ENCODE measurements at regions not wholly inside any gene's neighbourhood (a gene's known extent, or its start where the extent isn't known, plus 50 kb on each side); places are given as distances from the start of the nearest gene placed in this dataset.

DNA sequence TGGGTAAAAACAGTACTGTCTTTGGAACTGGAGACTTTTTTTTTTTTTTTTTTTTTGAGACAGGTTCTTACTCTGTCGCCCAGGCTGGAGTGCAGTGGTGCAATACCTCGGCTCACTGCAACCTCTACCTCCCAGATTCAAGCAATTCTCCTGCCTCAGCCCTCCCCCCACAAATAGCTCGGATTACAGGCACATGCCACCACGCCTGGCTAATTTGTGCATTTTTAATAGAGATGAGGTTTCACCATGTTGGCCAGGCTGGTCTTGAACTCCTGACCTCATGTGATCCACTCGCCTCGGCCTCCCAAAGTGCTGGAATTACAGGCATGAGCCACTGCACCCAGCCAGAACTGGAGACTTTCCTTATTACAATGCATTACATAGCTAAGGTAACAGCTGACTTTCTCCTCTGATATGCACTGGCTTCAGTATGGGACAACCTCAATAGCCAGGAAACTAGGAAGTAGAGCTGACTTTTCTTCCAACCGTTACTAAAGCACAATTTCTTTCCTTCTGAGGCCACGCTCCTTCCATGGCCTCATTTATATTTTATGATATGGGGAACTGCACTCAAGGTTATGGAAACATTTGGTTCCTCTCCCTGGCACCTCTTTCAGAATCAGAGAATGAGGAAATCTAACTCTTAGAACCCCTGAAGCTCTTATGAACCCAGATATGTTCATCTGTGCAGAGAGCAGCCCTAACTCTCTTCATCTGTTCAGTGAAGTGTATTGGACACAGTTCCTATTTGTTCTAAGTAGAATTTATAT lies 53.5 kb upstream of the FAM9B start:
- Mint-ChIP-seq H3K4me1 (ENCODE audit: low read depth) (peaks cover 7% of the 10 kb centered on the region), H3K4me3 (no peak overlapping the region), H3K27me3 (ENCODE audit: low read depth) (no peaks in the 10 kb centered on the region), H3K36me3 (ENCODE audit: low read depth) (no peaks in the 10 kb centered on the region), H3K9me3 (no peaks in the 10 kb centered on the region), H3K27ac (no peak overlapping the region)
- intact Hi-C loops (cut with micrococcal nuclease) = no loop called here
- CTCF ChIA-PET = no interaction called here
- no peak for DNase-seq

DNA sequence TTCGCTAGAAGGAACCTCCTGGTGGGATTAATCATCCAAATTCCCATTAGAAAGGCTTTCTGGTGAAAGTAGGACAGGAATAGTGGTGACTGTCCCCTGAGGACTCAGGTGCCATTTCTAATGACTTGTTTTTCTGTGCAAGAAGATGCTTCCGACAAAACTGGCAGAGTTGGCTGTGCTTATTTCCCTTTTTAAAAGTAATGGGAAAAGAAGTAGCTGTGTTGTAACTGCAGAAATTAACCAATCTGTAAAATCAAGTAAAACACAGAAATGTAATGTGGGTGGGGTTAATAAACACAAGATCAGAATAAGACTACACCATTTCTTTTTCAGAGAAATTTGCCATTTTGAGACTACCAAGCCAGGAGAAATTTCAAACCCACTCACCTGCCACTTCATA lies 55.0 kb upstream of the FAM9B start:
- H3K27ac Mint-ChIP-seq = no peak overlapping the region
- H3K4me3 Mint-ChIP-seq = no peak overlapping the region
- H3K36me3 Mint-ChIP-seq (ENCODE audit: low read depth) = no peaks in the 10 kb centered on the region
- CTCF ChIA-PET = no interaction called here
- no peaks in the 10 kb centered on the region for H3K9me3 Mint-ChIP-seq
- no peaks in the 10 kb centered on the region for H3K27me3 Mint-ChIP-seq (ENCODE audit: low read depth)
- DNase-seq = no peak
- peaks cover 7% of the 10 kb centered on the region for H3K4me1 Mint-ChIP-seq (ENCODE audit: low read depth)
- intact Hi-C loops (cut with micrococcal nuclease) = no loop called here

DNA sequence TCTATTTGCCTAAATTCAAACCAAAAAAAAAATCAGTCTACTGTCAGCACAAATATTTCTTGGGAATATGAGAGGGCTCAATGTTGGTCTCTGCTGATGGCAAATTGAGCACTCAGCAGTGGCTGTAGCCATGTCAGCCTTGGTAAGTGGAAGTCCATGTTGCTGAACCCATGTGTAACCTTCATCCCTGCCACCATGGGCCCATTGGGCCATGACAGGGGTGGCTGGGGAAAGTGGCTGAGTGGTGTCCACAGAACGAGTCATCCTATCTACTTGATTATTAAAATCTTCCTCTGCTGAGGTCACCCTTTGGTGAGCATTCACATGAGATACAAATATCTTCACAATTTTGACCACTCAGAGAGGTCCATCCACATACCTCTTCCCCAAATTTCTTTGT lies 56.8 kb upstream of the FAM9B start:
- Mint-ChIP-seq H3K4me3 (no peak overlapping the region), H3K27ac (no peak overlapping the region), H3K4me1 (ENCODE audit: low read depth) (peaks cover 7% of the 10 kb centered on the region), H3K27me3 (ENCODE audit: low read depth) (no peaks in the 10 kb centered on the region), H3K9me3 (peaks cover 2% of the 10 kb centered on the region), H3K36me3 (ENCODE audit: low read depth) (no peaks in the 10 kb centered on the region)
- CTCF ChIA-PET = no interaction called here
- DNase-seq = no peak
- intact Hi-C loops (cut with micrococcal nuclease) = no loop called here

DNA sequence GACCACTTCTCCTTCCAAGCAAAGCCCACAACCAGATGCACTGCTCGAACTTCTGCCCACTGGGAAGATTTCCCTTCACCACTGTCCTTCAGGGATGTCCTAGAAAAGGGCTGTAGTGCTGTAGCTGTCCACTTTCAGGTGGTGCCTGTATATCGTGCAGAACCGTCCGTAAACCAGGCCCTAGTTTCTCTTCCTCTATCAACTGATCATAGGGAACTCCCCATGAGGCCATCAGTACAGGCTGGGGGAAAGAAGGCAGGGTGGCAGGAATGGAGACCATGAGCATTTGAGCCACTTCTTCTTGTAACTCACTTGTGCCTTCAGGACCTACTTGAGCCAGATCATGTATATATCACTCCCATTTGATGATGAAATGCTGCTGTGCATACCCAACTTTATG lies 57.3 kb upstream of the FAM9B start:
- DNase-seq = no peak
- Mint-ChIP-seq H3K4me1 (ENCODE audit: low read depth) (peaks cover 7% of the 10 kb centered on the region), H3K9me3 (peaks cover 2% of the 10 kb centered on the region), H3K4me3 (no peak overlapping the region), H3K27me3 (ENCODE audit: low read depth) (no peaks in the 10 kb centered on the region), H3K27ac (no peak overlapping the region), H3K36me3 (ENCODE audit: low read depth) (no peaks in the 10 kb centered on the region)
- CTCF ChIA-PET = interaction anchor here (0.6 kb wide), 1 partner anchor 940 kb away, joined by 5 read pairs; no protein-coding TSS in a partner anchor
- intact Hi-C loops (cut with micrococcal nuclease) = no loop called here

DNA sequence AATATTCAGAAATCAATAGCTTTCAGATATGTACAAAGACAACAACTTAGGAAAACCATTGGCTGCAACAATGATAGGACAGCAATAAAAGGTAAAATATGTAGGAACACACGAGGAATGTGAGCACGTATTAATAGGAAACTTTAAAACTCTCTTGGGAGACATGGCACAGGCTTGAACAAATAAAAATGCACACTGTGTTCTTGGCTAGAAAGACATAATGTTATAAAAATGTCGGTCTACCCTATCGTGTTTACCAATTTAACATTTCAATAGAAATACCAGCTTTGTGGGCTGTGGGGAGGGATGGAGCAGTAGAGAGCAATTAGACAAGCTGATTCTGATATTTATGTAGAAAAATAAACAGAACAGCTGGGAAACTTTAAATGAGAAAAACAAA lies 69.0 kb upstream of the FAM9B start:
- Mint-ChIP-seq H3K4me1 (ENCODE audit: low read depth) (no peaks in the 10 kb centered on the region), H3K27me3 (ENCODE audit: low read depth) (no peaks in the 10 kb centered on the region), H3K27ac (no peak overlapping the region), H3K36me3 (ENCODE audit: low read depth) (no peaks in the 10 kb centered on the region), H3K9me3 (no peaks in the 10 kb centered on the region), H3K4me3 (no peak overlapping the region)
- DNase-seq = no peak
- intact Hi-C loops (cut with micrococcal nuclease) = no loop called here
- CTCF ChIA-PET = no interaction called here

DNA sequence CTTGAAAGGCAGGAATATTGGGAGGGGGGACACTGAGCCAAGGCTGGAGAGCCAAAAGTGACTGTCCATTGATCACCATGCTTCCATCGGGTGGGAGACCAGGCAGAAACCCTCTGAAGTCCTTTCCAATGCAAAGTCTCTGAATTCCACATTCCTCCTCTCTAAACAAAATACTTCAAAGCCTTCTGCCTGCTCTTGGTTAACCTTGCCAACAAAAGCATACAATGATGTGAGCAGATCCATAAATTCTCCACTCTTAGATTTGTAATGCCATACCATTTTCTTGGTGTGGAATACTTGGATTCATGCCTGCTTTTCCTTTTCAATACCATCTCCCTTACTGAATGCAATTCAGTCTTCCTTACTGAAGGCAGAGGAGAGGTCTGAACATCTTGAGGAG lies 74.1 kb upstream of the FAM9B start:
- CTCF ChIA-PET = no interaction called here

DNA sequence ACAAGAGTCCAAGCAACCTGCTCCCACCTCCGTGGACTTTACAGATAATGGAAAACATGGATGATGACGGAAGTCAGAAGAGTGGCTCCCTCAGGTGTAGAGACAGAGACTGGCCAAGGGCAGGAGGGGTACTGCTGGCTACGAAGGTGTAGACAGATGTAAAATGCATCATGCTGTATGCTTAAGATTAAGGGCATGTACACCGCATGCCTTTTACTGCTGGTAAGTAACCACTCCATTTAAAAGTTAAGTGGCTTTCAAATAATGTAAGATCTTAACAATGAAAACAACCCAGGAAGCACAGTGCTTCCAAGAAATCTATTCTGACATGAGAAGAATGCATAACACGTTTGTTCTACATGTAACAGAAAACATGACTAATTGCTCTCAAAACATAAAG lies 76.9 kb upstream of the FAM9B start:
- no peak for DNase-seq

More for the DNA sequence above, 74.1 kb upstream of the FAM9B start:
- no peaks in the 10 kb centered on the region for H3K9me3 Mint-ChIP-seq
- H3K4me3 Mint-ChIP-seq = no peak overlapping the region
- intact Hi-C loops (cut with micrococcal nuclease) = no loop called here
- no peaks in the 10 kb centered on the region for H3K27me3 Mint-ChIP-seq (ENCODE audit: low read depth)
- H3K27ac Mint-ChIP-seq = no peak overlapping the region
- DNase-seq = no peak
- H3K36me3 Mint-ChIP-seq (ENCODE audit: low read depth) = no peaks in the 10 kb centered on the region
- H3K4me1 Mint-ChIP-seq (ENCODE audit: low read depth) = peaks cover 12% of the 10 kb centered on the region

DNA sequence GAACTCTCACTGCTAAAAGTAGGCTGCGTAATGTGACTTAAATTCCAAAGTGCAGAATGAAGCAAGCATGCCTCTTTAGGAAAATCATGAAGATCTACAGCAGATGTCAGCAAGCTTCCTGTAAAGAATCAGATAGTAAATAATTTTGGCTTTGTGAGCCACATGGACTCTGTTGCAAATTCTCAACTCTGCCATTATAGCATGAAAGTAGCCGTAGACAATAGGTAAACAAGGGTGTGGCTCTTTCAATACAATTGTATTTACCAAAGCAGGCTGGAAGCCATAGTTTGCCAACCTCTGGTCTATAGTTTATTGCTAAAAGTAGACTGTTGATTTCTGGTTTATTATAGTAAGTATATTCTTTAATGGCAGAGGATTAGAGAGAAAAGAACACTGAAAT lies 80.3 kb upstream of the FAM9B start:
- intact Hi-C loops (cut with micrococcal nuclease) = no loop called here
- peaks cover 12% of the 10 kb centered on the region for H3K4me1 Mint-ChIP-seq (ENCODE audit: low read depth)
- no peak overlapping the region for H3K4me3 Mint-ChIP-seq
- no peaks in the 10 kb centered on the region for H3K36me3 Mint-ChIP-seq (ENCODE audit: low read depth)
- no peaks in the 10 kb centered on the region for H3K27me3 Mint-ChIP-seq (ENCODE audit: low read depth)
- no peaks in the 10 kb centered on the region for H3K9me3 Mint-ChIP-seq
- no peak for DNase-seq
- CTCF ChIA-PET = no interaction called here
- H3K27ac Mint-ChIP-seq = no peak overlapping the region

More for the DNA sequence above, 76.9 kb upstream of the FAM9B start:
- CTCF ChIA-PET = no interaction called here
- Mint-ChIP-seq H3K36me3 (ENCODE audit: low read depth) (no peaks in the 10 kb centered on the region), H3K4me3 (no peak overlapping the region), H3K27me3 (ENCODE audit: low read depth) (no peaks in the 10 kb centered on the region), H3K9me3 (no peaks in the 10 kb centered on the region), H3K27ac (no peak overlapping the region), H3K4me1 (ENCODE audit: low read depth) (peaks cover 12% of the 10 kb centered on the region)
- intact Hi-C loops (cut with micrococcal nuclease) = no loop called here

DNA sequence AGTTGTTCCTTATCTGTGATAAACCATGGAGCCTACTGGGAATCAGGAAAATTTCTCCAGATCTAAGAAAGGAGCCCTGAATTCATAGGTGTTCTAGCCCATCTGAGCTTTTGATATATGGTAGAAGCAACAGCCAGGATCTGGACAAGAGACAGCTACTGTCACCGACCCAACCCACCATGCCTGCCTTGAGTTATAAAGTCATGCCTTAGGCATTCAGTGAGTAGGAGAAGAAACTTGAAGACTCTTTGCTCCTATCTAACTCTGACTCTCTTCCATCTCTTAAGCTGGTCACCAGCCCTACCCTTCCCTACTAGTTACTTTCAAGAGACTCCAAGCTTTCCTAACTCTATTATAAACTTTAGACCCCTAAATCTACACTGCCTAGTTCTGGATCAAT lies 83.9 kb upstream of the FAM9B start:
- H3K27ac Mint-ChIP-seq = no peak overlapping the region
- CTCF ChIA-PET = no interaction called here
- H3K27me3 Mint-ChIP-seq (ENCODE audit: low read depth) = no peaks in the 10 kb centered on the region
- no peaks in the 10 kb centered on the region for H3K4me1 Mint-ChIP-seq (ENCODE audit: low read depth)
- H3K36me3 Mint-ChIP-seq (ENCODE audit: low read depth) = no peaks in the 10 kb centered on the region
- intact Hi-C loops (cut with micrococcal nuclease) = no loop called here
- H3K9me3 Mint-ChIP-seq = no peaks in the 10 kb centered on the region
- H3K4me3 Mint-ChIP-seq = no peak overlapping the region
- DNase-seq = no peak

DNA sequence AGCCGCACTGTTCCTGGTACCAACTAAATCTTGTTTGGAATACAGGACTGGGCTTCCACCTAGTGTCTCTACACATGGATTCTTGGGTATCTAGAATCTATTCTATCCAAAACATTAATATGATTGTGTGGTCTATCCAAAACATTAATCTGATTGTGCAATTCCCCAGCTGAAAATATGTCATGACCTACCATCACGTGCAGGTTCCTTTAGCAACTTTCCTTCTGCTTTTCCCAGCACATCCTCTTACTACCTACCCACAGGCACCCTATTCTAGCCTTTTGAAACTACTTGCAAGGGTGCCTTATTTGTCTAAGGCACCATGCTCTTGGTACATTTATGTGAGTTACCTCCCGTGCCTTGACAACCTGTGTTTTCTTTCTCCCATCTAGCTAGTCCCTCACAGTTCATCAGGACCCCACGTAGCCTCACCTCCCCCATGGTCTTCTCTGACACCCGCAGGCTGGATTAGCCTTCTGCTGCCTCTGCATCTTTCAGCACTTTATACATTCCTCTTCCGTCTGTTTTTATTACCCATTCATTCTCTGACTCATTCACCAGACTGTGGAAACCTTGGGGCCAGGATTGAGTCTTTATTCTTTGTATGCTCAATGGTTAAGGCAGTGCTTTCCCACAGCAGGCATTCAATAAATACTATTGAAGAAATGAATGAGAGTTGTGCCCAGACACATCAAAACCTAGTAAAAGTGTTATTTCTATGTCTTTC lies 88.8 kb upstream of the FAM9B start:
- Mint-ChIP-seq H3K9me3 (no peaks in the 10 kb centered on the region), H3K4me1 (ENCODE audit: low read depth) (no peaks in the 10 kb centered on the region), H3K27me3 (ENCODE audit: low read depth) (no peaks in the 10 kb centered on the region), H3K36me3 (ENCODE audit: low read depth) (no peaks in the 10 kb centered on the region), H3K4me3 (no peak overlapping the region), H3K27ac (no peak overlapping the region)
- CTCF ChIA-PET = interaction anchor here (0.6 kb wide), 1 partner anchor 586 kb away, joined by 3 read pairs; no protein-coding TSS in a partner anchor
- intact Hi-C loops (cut with micrococcal nuclease) = no loop called here
- no peak for DNase-seq

DNA sequence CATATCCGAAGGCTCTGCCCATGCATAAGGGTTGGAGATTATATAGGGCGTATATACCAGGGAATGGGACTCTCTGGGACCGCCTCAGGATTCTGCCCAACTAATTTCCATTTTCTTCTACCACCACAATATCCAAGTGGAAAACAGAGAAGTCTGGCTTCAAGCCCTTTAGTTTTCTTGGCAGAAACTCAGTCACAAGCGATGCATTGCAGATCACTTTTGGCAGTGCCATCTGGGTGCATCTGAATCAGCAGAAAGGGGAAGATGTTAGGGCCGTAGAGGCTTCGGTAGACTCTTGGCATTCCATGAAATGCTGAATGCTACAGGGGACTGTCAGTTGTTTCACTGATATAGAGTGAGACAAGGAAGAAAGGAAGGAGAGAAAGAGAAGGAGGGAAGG lies 94.1 kb upstream of the FAM9B start:
- Mint-ChIP-seq H3K4me1 (ENCODE audit: low read depth) (peaks cover 9% of the 10 kb centered on the region), H3K27me3 (ENCODE audit: low read depth) (no peaks in the 10 kb centered on the region), H3K27ac (no peak overlapping the region), H3K9me3 (peaks cover 4% of the 10 kb centered on the region), H3K4me3 (no peak overlapping the region), H3K36me3 (ENCODE audit: low read depth) (peaks cover 1% of the 10 kb centered on the region)
- intact Hi-C loops (cut with micrococcal nuclease) = no loop called here
- CTCF ChIA-PET = no interaction called here
- no peak for DNase-seq

DNA sequence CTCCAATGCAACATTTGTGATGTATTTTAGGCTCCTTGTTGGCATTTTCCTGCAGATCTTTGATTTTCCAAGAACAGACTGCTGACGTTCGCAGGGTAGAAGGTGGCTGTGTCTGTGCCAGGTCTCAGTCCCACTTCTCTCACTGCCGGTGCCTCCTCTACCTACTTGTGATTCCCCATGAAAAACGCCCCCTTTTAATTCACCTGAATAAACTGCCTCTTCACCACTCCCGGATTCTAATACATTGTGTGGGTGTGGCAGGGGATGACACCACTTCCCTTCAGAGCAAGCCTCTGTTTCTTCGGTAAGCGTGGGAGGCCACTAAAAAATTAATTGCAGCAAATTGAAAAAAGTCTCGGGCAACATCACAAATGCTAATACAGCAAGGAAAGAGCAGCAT lies 96.1 kb upstream of the FAM9B start:
- H3K4me1 Mint-ChIP-seq (ENCODE audit: low read depth) = peaks cover 9% of the 10 kb centered on the region
- no peak overlapping the region for H3K27ac Mint-ChIP-seq
- peaks cover 4% of the 10 kb centered on the region for H3K9me3 Mint-ChIP-seq
- CTCF ChIA-PET = interaction anchor here (0.6 kb wide), 1 partner anchor 311 kb away, joined by 3 read pairs; no protein-coding TSS in a partner anchor
- H3K27me3 Mint-ChIP-seq (ENCODE audit: low read depth) = no peaks in the 10 kb centered on the region
- intact Hi-C loops (cut with micrococcal nuclease) = no loop called here
- no peak for DNase-seq
- H3K36me3 Mint-ChIP-seq (ENCODE audit: low read depth) = peaks cover 1% of the 10 kb centered on the region
- no peak overlapping the region for H3K4me3 Mint-ChIP-seq

DNA sequence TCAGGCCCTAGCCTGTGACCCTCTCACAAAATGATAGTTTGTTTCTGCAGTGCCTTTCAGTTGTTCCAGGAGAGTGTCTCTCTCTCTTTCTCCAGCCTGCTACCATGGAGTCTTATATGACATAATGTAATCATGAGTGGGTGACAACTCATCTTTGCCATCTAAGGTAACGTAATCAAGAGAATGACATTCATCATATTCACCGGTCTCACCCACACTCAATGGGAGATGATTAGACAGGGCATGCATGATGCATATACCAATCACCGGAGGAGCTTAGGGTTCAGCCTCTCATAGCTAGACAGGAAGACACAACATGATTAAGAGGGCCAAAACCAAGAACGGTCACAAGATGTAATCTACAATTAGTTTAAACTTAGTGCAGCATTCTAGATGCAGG lies 97.1 kb upstream of the FAM9B start:
- intact Hi-C loops (cut with micrococcal nuclease) = loop anchor here (1.0 kb wide), 1 partner anchor 35 kb away; no protein-coding TSS in a partner anchor
- H3K27ac Mint-ChIP-seq = no peak overlapping the region
- peak; percentile 14 for DNase-seq
- no peaks in the 10 kb centered on the region for H3K27me3 Mint-ChIP-seq (ENCODE audit: low read depth)
- peaks cover 1% of the 10 kb centered on the region for H3K36me3 Mint-ChIP-seq (ENCODE audit: low read depth)
- H3K4me3 Mint-ChIP-seq = no peak overlapping the region
- peaks cover 9% of the 10 kb centered on the region for H3K4me1 Mint-ChIP-seq (ENCODE audit: low read depth)
- CTCF ChIA-PET = interaction anchor here (0.6 kb wide), 1 partner anchor 178 kb away, joined by 3 read pairs; no protein-coding TSS in a partner anchor
- peaks cover 4% of the 10 kb centered on the region for H3K9me3 Mint-ChIP-seq

Measured in activated naive CD4-positive, alpha-beta T cell treated with anti-CD3 and anti-CD28 coated beads for 36 hours (primary cell).